GM12891 (cell line): ENCODE measurements at regions not wholly inside any gene's neighbourhood (a gene's known extent, or its start where the extent isn't known, plus 50 kb on each side); places are given as distances from the start of the nearest gene placed in this dataset.
"Not testable (repeated sequence)": the region's sequence is repeated elsewhere in the genome, so short reads cannot be mapped to it uniquely, and the experiment has no call there.

Source experiments
- DNase-seq: peaks from one replicate; pipeline ENCODE4 v3.0.0; 2011; ENCODE audit warnings: low spot score; ENCODE audit not compliant: insufficient read length
- FAIRE-seq: peaks from 2 replicates; lab custom pipeline; 2011; peaks lifted over from hg19 to GRCh38; lab: Jason Lieb, UNC
- PAX5 ChIP-seq: IDR thresholded peaks from 2 replicates; pipeline ENCODE4 v1.6.1; 2011; ENCODE audit warnings: low read length, moderate library complexity, mild to moderate bottlenecking; ENCODE audit not compliant: insufficient read depth, severe bottlenecking
- POLR2A ChIP-seq: IDR thresholded peaks from 2 replicates; pipeline ENCODE4 v1.6.1; 2011; ENCODE audit warnings: low read depth, low read length, control low read depth
- POLR2AphosphoS5 ChIP-seq: IDR thresholded peaks from 2 replicates; pipeline ENCODE4 v1.6.1; 2011; ENCODE audit warnings: low read depth, low read length, control low read depth
- POU2F2 ChIP-seq: IDR thresholded peaks from 2 replicates; pipeline ENCODE4 v1.6.1; 2011; ENCODE audit warnings: low read depth, mild to moderate bottlenecking, control low read depth, low read length, moderate library complexity
- SPI1 ChIP-seq: IDR thresholded peaks from 2 replicates; pipeline ENCODE4 v1.6.1; 2011; ENCODE audit warnings: low read depth, low read length, control low read depth
- TAF1 ChIP-seq: IDR thresholded peaks from 2 replicates; pipeline ENCODE4 v1.6.1; 2011; ENCODE audit warnings: low read depth, low read length, control low read depth

GRCh38 chr3:4083225-4084015 is 219.7 kb upstream of the SETMAR start:
- TF ChIP-seq POLR2A (no peak), SPI1 (no peak), PAX5 (no peak), POLR2AphosphoS5 (no peak), POU2F2 (no peak), TAF1 (no peak)
- DNase-seq = no peak
- no peak for FAIRE-seq

- TF ChIP-seq SPI1 (no peak), TAF1 (no peak), PAX5 (no peak), POLR2AphosphoS5 (no peak), POU2F2 (no peak), POLR2A (no peak)
- DNase-seq (no peak), FAIRE-seq (no peak)
Observed at GRCh38 chr3:4084271-4084670, 218.9 kb upstream of the SETMAR start.

- FAIRE-seq, DNase-seq: not testable (repeated sequence)
Observed at GRCh38 chr3:4086662-4087061, 216.5 kb upstream of the SETMAR start.

- FAIRE-seq = no peak
- TF ChIP-seq TAF1 (no peak), POLR2AphosphoS5 (no peak), POLR2A (no peak)
- DNase-seq = no peak
Observed at GRCh38 chr3:4091786-4092185, 211.4 kb upstream of the SETMAR start.

GRCh38 chr3:4097801-4098200 is 205.4 kb upstream of the SETMAR start:
- FAIRE-seq (no peak), DNase-seq (no peak)
- TF ChIP-seq TAF1 = no peak
- no peak for TF ChIP-seq POU2F2
- no peak for TF ChIP-seq PAX5
- TF ChIP-seq POLR2AphosphoS5 = no peak
- no peak for TF ChIP-seq SPI1
- no peak for TF ChIP-seq POLR2A

- FAIRE-seq = no peak
- no peak for DNase-seq
- TF ChIP-seq POLR2A = no peak
- no peak for TF ChIP-seq POU2F2
- TF ChIP-seq TAF1 = no peak
- TF ChIP-seq POLR2AphosphoS5 = no peak
- no peak for TF ChIP-seq PAX5
- no peak for TF ChIP-seq SPI1
Observed at GRCh38 chr3:4099607-4100006, 203.6 kb upstream of the SETMAR start.

- DNase-seq (no peak), FAIRE-seq (no peak)
- TF ChIP-seq POLR2A (no peak), POLR2AphosphoS5 (no peak), POU2F2 (no peak), PAX5 (no peak), TAF1 (no peak), SPI1 (no peak)
Observed at GRCh38 chr3:4107430-4107829, 195.7 kb upstream of the SETMAR start.

GRCh38 chr3:4113811-4114522 is 189.2 kb upstream of the SETMAR start:
- DNase-seq = no peak
- no peak for FAIRE-seq
- TF ChIP-seq POLR2AphosphoS5 (no peak), POU2F2 (no peak), TAF1 (no peak), POLR2A (no peak), SPI1 (no peak), PAX5 (no peak)

- no peak for FAIRE-seq
- TF ChIP-seq PAX5 (no peak), POLR2A (no peak), POLR2AphosphoS5 (no peak), TAF1 (no peak), POU2F2 (no peak), SPI1 (no peak)
- DNase-seq = no peak
Observed at GRCh38 chr3:4119119-4119518, 184.1 kb upstream of the SETMAR start.
